Renal cortex interstitium (tissue), 11 donors: ENCODE measurements at regions not wholly inside any gene's neighbourhood (a gene's known extent, or its start where the extent isn't known, plus 50 kb on each side); places are given as distances from the start of the nearest gene placed in this dataset.
A peak's percentile ranks its signal among the peaks of the same experiment; 100 is the strongest.

ENCODE experiments used
- DNase-seq, 11 donors: peaks; one replicate each; pipeline ENCODE4 v3.0.0-alpha.2; 2013; ENCODE audit warnings: low read depth in 9 of 11, low spot score in 4 of 11; ENCODE audit errors: extremely low read depth in 1 of 11

- DNase-seq: no peak
These were observed 142.9 kb upstream of the IL12A start for GRCh38 chr3:159845737-159846136.

GRCh38 chr3:159846255-159846654 is 142.4 kb upstream of the IL12A start:
- DNase-seq: no peak

GRCh38 chr3:159848348-159849118 is 140.1 kb upstream of the IL12A start:
- no peak for DNase-seq

GRCh38 chr3:159850481-159850880 is 138.2 kb upstream of the IL12A start:
- DNase-seq: no peak

GRCh38 chr3:159852266-159852665 is 136.4 kb upstream of the IL12A start:
- DNase-seq: peak in 1 of 11 donors; percentile 41

GRCh38 chr3:159852821-159853505 is 135.7 kb upstream of the IL12A start:
- DNase-seq: peak in 2 of 11 donors; percentile 36 to 40

- DNase-seq: no peak
These were observed 135.2 kb upstream of the IL12A start for GRCh38 chr3:159853506-159853864.

GRCh38 chr3:159854500-159855124 is 134.0 kb upstream of the IL12A start:
- DNase-seq: no peak

- DNase-seq: no peak
These were observed 132.9 kb upstream of the IL12A start for GRCh38 chr3:159855599-159856346.

- DNase-seq: peak in 4 of 11 donors; percentile 72 to 80 (median 78)
These were observed 132.0 kb upstream of the IL12A start for GRCh38 chr3:159856590-159857104.

- no peak for DNase-seq
These were observed 130.8 kb upstream of the IL12A start for GRCh38 chr3:159857840-159858239.

GRCh38 chr3:159858650-159859049 is 130.0 kb upstream of the IL12A start:
- no peak for DNase-seq

- no peak for DNase-seq
These were observed 129.2 kb upstream of the IL12A start for GRCh38 chr3:159859424-159859823.

- no peak for DNase-seq
These were observed 128.8 kb upstream of the IL12A start for GRCh38 chr3:159859836-159860235.

GRCh38 chr3:159860269-159861116 is 128.1 kb upstream of the IL12A start:
- DNase-seq: no peak

- no peak for DNase-seq
These were observed 127.2 kb upstream of the IL12A start for GRCh38 chr3:159861369-159861987.

GRCh38 chr3:159865041-159865579 is 123.5 kb upstream of the IL12A start:
- peak in 1 of 11 donors; percentile 63 for DNase-seq
